ENCODE measurements at regions not wholly inside any gene's neighbourhood (a gene's known extent, or its start where the extent isn't known, plus 50 kb on each side); places are given as distances from the start of the nearest gene placed in this dataset.
"Not testable (repeated sequence)": the region's sequence is repeated elsewhere in the genome, so short reads cannot be mapped to it uniquely, and the experiment has no call there.

DNA sequence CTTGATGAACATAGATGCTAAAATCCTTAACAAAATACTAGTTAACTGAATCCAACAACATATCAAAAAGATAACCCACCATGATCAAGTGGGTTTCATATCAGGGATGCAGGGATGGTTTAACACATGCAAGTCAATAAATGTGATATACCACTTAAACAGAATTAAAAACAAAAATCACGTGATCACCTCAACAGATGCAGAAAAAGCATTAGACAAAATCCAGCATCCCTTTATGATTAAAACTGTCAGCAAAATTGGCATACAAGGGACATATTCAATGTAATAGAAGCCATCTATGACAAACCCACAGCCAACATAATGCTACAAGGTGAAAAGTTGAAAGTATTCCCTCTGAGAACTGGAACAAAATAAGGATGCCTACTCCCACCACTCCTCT is 124.7 kb upstream of the SOX21 start:
- not testable (repeated sequence) for TF ChIP-seq POLR2A (IDR thresholded peaks at IDR 0.05; ENCODE audit: low read length); GATA1 (IDR thresholded peaks at IDR 0.05; ENCODE audit: low read depth, low read length)
